ENCODE measurements at regions not wholly inside any gene's neighbourhood (a gene's known extent, or its start where the extent isn't known, plus 50 kb on each side); places are given as distances from the start of the nearest gene placed in this dataset.

GRCh38 chr6:15790116-15790515, 127.3 kb upstream of the DTNBP1 start:
- H3K9me3 ChIP-seq (ENCODE audit: low read length): no peaks in the 10 kb centered on the region
- H3K4me3 ChIP-seq (ENCODE audit: low read depth, low read length, poor library complexity, severe bottlenecking): no peak overlapping the region
- H3K9me2 ChIP-seq (ENCODE audit: insufficient read depth, low read length): no peaks in the 10 kb centered on the region
- no peaks in the 10 kb centered on the region for H3K4me1 ChIP-seq (ENCODE audit: insufficient read depth, low read length, poor library complexity, severe bottlenecking)
- BruUV-seq (replicated peaks): no TSS peak
- no peak for DNase-seq (ENCODE audit: low spot score)
- TF ChIP-seq EZH2phosphoT487 (IDR thresholded peaks at IDR 0.05; ENCODE audit: borderline replicate concordance, low read depth, low read length) (no peak), CTCF (conservative IDR thresholded peaks at IDR 0.05; ENCODE audit: low read length) (no peak)
- ChIA-PET CTCF (ENCODE audit: unreplicated experiment) (no interaction called here), POLR2A (interaction anchor here (1.1 kb wide), 1 partner anchor 40 kb away, joined by 3 read pairs; no protein-coding TSS in a partner anchor)
- H3K27ac ChIP-seq (ENCODE audit: low read depth, low read length, poor library complexity, severe bottlenecking): no peak overlapping the region
- H3K4me2 ChIP-seq (ENCODE audit: low read length): no peak overlapping the region
- no peaks in the 10 kb centered on the region for H3K36me3 ChIP-seq (ENCODE audit: insufficient read depth, low read length)
- no peaks in the 10 kb centered on the region for H4K20me1 ChIP-seq (ENCODE audit: insufficient read depth, low read length)
- intact Hi-C loops (cut with micrococcal nuclease; ENCODE audit: unreplicated experiment): no loop called here
- no peak overlapping the region for H2AFZ ChIP-seq (ENCODE audit: low read length)
- H3K79me2 ChIP-seq (ENCODE audit: insufficient read depth, low read depth, low read length): no peaks in the 10 kb centered on the region

- Histone ChIP-seq H3K4me2 (ENCODE audit: low read length) (no peak overlapping the region), H3K27ac (ENCODE audit: low read depth, low read length, poor library complexity, severe bottlenecking) (no peak overlapping the region), H2AFZ (ENCODE audit: low read length) (no peak overlapping the region), H3K4me3 (ENCODE audit: low read depth, low read length, poor library complexity, severe bottlenecking) (no peak overlapping the region), H3K9me2 (ENCODE audit: insufficient read depth, low read length) (no peaks in the 10 kb centered on the region), H3K79me2 (ENCODE audit: insufficient read depth, low read depth, low read length) (no peaks in the 10 kb centered on the region), H3K4me1 (ENCODE audit: insufficient read depth, low read length, poor library complexity, severe bottlenecking) (no peaks in the 10 kb centered on the region), H4K20me1 (ENCODE audit: insufficient read depth, low read length) (no peaks in the 10 kb centered on the region), H3K9me3 (ENCODE audit: low read length) (no peaks in the 10 kb centered on the region), H3K36me3 (ENCODE audit: insufficient read depth, low read length) (no peaks in the 10 kb centered on the region)
- ChIA-PET POLR2A (interaction anchor here (0.8 kb wide), 1 partner anchor 58 kb away, joined by 3 read pairs; no protein-coding TSS in a partner anchor), CTCF (ENCODE audit: unreplicated experiment) (no interaction called here)
- TF ChIP-seq EZH2phosphoT487 (IDR thresholded peaks at IDR 0.05; ENCODE audit: borderline replicate concordance, low read depth, low read length) (no peak), CTCF (conservative IDR thresholded peaks at IDR 0.05; ENCODE audit: low read length) (no peak)
- DNase-seq (ENCODE audit: low spot score): no peak
- no TSS peak for BruUV-seq (replicated peaks)
- intact Hi-C loops (cut with micrococcal nuclease; ENCODE audit: unreplicated experiment): no loop called here
Measured at GRCh38 chr6:15786846-15787245, 124.0 kb upstream of the DTNBP1 start.

GRCh38 chr6:15783484-15783883, 120.7 kb upstream of the DTNBP1 start:
- H3K36me3 ChIP-seq (ENCODE audit: insufficient read depth, low read length): no peaks in the 10 kb centered on the region
- H3K4me1 ChIP-seq (ENCODE audit: insufficient read depth, low read length, poor library complexity, severe bottlenecking): no peaks in the 10 kb centered on the region
- no peak for DNase-seq (ENCODE audit: low spot score)
- ChIA-PET POLR2A (no interaction called here), CTCF (ENCODE audit: unreplicated experiment) (no interaction called here)
- H3K79me2 ChIP-seq (ENCODE audit: insufficient read depth, low read depth, low read length): no peaks in the 10 kb centered on the region
- BruUV-seq (replicated peaks): no TSS peak
- no peak overlapping the region for H3K27ac ChIP-seq (ENCODE audit: low read depth, low read length, poor library complexity, severe bottlenecking)
- TF ChIP-seq CTCF (conservative IDR thresholded peaks at IDR 0.05; ENCODE audit: low read length): no peak
- no peak overlapping the region for H2AFZ ChIP-seq (ENCODE audit: low read length)
- H3K4me3 ChIP-seq (ENCODE audit: low read depth, low read length, poor library complexity, severe bottlenecking): no peak overlapping the region
- intact Hi-C loops (cut with micrococcal nuclease; ENCODE audit: unreplicated experiment): no loop called here
- no peaks in the 10 kb centered on the region for H3K9me3 ChIP-seq (ENCODE audit: low read length)
- no peaks in the 10 kb centered on the region for H3K9me2 ChIP-seq (ENCODE audit: insufficient read depth, low read length)
- no peak overlapping the region for H3K4me2 ChIP-seq (ENCODE audit: low read length)
- H4K20me1 ChIP-seq (ENCODE audit: insufficient read depth, low read length): no peaks in the 10 kb centered on the region

All from OCI-LY7 (cell line).